Activated CD4-positive, alpha-beta T cell treated with anti-CD3 and anti-CD28 coated beads for 36 hours (primary cell): ENCODE measurements at regions not wholly inside any gene's neighbourhood (a gene's known extent, or its start where the extent isn't known, plus 50 kb on each side); places are given as distances from the start of the nearest gene placed in this dataset.

Experiments
- ATAC-seq: fragments of 200-7000 bp; cut with Tn5 transposase; one replicate; pipeline ENCODE4 v1.10.0; 2021; ENCODE audit warnings: mild to moderate bottlenecking, moderate library complexity
- CTCF ChIA-PET: fragments of 350-600 bp; sonication (Branson Sonifier 250); formaldehyde crosslinking; loops from one replicate; lab custom pipeline; 2021; ENCODE audit warnings: antibody characterized with exemption; lab: Charles Lee
- POLR2A ChIA-PET: fragments of 350-600 bp; sonication (Branson Sonifier 250); formaldehyde crosslinking; loops from one replicate; lab custom pipeline; 2021; ENCODE audit warnings: antibody characterized with exemption, inconsistent platforms; lab: Charles Lee
- DNase-seq: peaks from one replicate; pipeline ENCODE4 v3.0.0-alpha.2; 2020
- H3K27ac Mint-ChIP-seq: one replicate; pipeline ENCODE4 v1.8.0; 2021; ENCODE audit warnings: mixed read lengths
- H3K27me3 Mint-ChIP-seq: one replicate; pipeline ENCODE4 v1.8.0; 2021; ENCODE audit warnings: mixed read lengths
- H3K36me3 Mint-ChIP-seq: one replicate; pipeline ENCODE4 v1.8.0; 2021; ENCODE audit warnings: low read depth, mixed read lengths
- H3K4me1 Mint-ChIP-seq: one replicate; pipeline ENCODE4 v1.8.0; 2021; ENCODE audit warnings: mixed read lengths
- H3K4me3 Mint-ChIP-seq: one replicate; pipeline ENCODE4 v1.8.0; 2021; ENCODE audit warnings: mild to moderate bottlenecking, moderate library complexity, mixed read lengths
- H3K9me3 Mint-ChIP-seq: one replicate; pipeline ENCODE4 v1.8.0; 2021; ENCODE audit warnings: low read depth, mixed read lengths
- intact Hi-C, 2 experiments: fragments of 100-400 bp; cut with DNase I in 1 of 2; cut with micrococcal nuclease in 1 of 2; formaldehyde crosslinking; loops; one replicate each; pipeline versions ENCODE4 v1.14.2 to v1.15.1; 2022 to 2024; cut with DNase I, micrococcal nuclease

DNA sequence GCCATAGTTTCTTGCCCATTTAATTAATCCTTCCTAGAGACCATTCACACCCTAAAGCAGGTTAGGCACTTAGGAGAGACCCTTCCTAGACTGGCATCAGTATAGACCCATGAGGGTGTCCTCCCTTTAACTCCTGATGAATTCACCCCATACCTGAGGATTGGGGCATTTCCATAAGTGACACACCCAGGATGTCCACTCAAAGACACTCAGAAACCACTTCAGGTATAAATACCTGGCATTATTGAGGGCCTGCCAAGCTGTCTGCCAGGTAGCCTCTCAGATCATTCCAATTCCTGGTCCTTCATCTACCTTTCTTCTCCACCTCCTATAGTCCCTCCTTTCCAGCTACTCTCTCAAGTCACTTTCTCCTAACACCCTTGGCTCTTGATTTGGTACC lies 57.5 kb upstream of the SLC14A2 start:
- DNase-seq (no peak), ATAC-seq (no peak)
- H3K4me1 Mint-ChIP-seq: no peaks in the 10 kb centered on the region
- H3K9me3 Mint-ChIP-seq: no peaks in the 10 kb centered on the region
- no peak overlapping the region for H3K27ac Mint-ChIP-seq
- no peaks in the 10 kb centered on the region for H3K27me3 Mint-ChIP-seq
- intact Hi-C loops: no loop called here
- CTCF ChIA-PET: no interaction called here
- H3K4me3 Mint-ChIP-seq: no peak overlapping the region
- H3K36me3 Mint-ChIP-seq: no peaks in the 10 kb centered on the region
- POLR2A ChIA-PET: no interaction called here

GRCh38 chr18:45559258-45559657 lies 56.0 kb upstream of the SLC14A2 start:
- no peak overlapping the region for H3K4me3 Mint-ChIP-seq
- ATAC-seq: no peak
- DNase-seq: no peak
- H3K36me3 Mint-ChIP-seq: no peaks in the 10 kb centered on the region
- CTCF ChIA-PET: no interaction called here
- H3K27ac Mint-ChIP-seq: no peak overlapping the region
- no peaks in the 10 kb centered on the region for H3K4me1 Mint-ChIP-seq
- POLR2A ChIA-PET: no interaction called here
- H3K9me3 Mint-ChIP-seq: no peaks in the 10 kb centered on the region
- intact Hi-C loops: no loop called here
- no peaks in the 10 kb centered on the region for H3K27me3 Mint-ChIP-seq

GRCh38 chr18:45560870-45561269 lies 54.4 kb upstream of the SLC14A2 start:
- Mint-ChIP-seq H3K27me3 (peaks cover 2% of the 10 kb centered on the region), H3K9me3 (no peaks in the 10 kb centered on the region), H3K27ac (no peak overlapping the region), H3K4me1 (no peaks in the 10 kb centered on the region), H3K36me3 (no peaks in the 10 kb centered on the region), H3K4me3 (no peak overlapping the region)
- ChIA-PET POLR2A (no interaction called here), CTCF (no interaction called here)
- intact Hi-C loops: no loop called here
- no peak for ATAC-seq
- no peak for DNase-seq

DNA sequence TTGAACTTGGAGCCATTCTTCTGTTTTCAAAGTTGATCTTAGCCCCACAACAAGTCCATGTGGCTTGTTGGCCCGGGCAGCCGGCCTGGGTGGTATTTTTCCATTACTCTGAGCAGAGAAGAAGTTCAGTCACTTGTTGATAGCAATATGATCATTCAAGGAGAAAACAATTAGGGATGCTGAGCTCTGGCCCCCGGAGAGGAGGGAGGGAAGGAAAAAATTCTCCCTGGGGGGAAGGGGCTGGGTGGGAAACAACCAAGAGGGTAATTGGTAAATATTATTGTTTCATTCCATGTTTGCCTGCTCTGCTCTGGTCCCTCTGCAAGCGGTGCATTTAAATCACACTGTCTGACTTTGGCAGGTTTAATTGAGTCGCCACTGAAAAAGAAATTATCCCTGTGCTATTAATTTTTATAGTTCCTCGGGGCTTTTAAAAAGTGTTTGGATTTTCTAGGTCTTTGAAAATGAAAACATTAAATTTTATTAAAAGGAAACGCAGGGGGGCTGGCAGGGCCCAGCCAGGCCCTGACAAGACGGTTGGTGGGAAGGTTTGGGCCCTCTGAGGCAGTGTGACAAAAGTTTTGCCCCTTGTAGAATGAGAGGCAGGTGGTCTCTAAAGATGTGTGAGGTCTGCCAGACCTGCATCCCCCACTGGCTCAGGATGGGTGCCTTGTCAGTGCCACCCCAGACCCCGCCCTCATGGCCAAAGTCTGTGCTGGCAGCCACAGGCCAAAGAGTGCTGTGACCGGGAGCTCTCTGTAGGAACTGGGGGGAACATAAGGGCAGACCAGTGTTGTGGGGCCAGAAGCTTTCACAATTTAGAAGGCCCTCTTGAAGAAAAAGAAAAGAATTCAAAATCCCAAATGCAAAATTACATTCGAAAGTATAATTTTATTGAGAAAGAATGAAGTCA lies 52.5 kb upstream of the SLC14A2 start:
- intact Hi-C loops: no loop called here
- ChIA-PET CTCF (interaction anchor here (1.1 to 1.2 kb wide), 3 partner anchors 10 to 20 kb away, joined by 3 to 5 read pairs (median 4); no protein-coding TSS in a partner anchor), POLR2A (no interaction called here)
- Mint-ChIP-seq H3K27me3 (peaks cover 2% of the 10 kb centered on the region), H3K36me3 (no peaks in the 10 kb centered on the region), H3K9me3 (no peaks in the 10 kb centered on the region), H3K27ac (no peak overlapping the region), H3K4me3 (no peak overlapping the region), H3K4me1 (no peaks in the 10 kb centered on the region)
- DNase-seq (no peak), ATAC-seq (no peak)

DNA sequence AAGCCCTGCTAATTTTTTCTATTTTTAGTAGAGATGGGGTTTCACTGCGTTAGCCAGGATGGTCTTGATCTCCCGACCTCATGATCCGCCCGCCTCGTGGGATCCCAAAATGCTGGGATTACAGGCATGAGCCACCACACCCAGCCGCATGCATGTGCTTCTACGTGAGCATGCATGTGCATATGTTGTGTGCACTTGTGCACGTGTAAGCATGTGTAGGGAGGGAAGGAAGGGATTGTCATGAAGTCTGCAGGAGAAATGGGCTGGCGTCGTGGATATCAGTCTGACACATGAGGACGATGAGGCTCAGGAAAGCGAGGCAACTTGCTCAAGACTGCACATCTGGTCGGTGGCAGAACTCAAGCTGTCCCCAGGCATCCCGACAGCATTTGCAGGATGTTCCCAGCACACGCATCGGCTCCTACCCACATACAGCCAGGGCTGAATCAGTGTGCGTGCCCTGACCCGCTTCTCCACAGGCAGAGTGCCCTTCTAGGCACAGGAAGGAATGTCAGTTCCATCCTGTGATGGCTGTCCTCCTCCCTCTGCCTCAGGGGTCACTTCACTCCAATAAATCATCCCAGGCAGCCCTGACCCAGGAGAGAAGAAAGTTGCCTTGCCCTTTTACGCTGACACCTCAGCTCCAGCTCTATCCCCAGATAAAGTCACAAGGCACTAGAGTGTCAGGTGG lies 49.9 kb upstream of the SLC14A2 start:
- no peaks in the 10 kb centered on the region for H3K4me1 Mint-ChIP-seq
- no peak overlapping the region for H3K27ac Mint-ChIP-seq
- H3K4me3 Mint-ChIP-seq: no peak overlapping the region
- peaks cover 3% of the 10 kb centered on the region for H3K9me3 Mint-ChIP-seq
- ChIA-PET POLR2A (no interaction called here), CTCF (no interaction called here)
- DNase-seq: no peak
- no peak for ATAC-seq
- intact Hi-C loops: no loop called here
- peaks cover 5% of the 10 kb centered on the region for H3K27me3 Mint-ChIP-seq
- no peaks in the 10 kb centered on the region for H3K36me3 Mint-ChIP-seq
